ENCODE measurements at regions not wholly inside any gene's neighbourhood (a gene's known extent, or its start where the extent isn't known, plus 50 kb on each side); places are given as distances from the start of the nearest gene placed in this dataset.

DNA sequence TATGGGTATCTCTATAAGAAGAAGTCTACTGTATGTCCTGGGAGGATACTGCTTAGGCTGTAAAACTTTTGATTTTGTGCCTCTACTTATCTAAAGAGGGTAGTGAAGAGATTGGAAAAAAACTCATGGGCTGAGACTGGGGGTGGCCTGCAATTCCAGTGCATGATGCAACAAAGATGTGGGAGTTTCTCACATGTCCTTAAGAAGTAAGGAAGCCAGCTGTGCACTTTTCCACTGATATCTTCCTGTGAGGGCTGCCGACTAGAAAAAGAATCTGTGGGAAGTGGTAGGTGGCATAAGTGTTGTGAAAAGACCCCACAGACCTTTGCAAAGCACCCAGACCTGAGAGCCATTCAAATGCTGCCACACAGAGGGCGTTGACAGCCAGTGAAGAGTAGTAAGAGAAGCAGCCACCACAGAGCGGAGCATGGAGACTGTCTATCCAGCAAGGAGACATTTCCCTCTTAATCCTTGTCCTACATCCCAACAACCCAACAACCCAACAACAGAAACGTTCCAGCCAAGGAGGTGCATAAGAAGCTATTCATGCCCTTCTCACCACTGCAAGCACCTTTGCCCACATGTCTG lies 65.1 kb downstream of the PFDN4 start:
- peaks cover 7% of the 10 kb centered on the region; the same call in 1 of the 2 replicates for H3K4me1 ChIP-seq
- intact Hi-C loops (cut with micrococcal nuclease; ENCODE audit: unreplicated experiment) = no loop called here

DNA sequence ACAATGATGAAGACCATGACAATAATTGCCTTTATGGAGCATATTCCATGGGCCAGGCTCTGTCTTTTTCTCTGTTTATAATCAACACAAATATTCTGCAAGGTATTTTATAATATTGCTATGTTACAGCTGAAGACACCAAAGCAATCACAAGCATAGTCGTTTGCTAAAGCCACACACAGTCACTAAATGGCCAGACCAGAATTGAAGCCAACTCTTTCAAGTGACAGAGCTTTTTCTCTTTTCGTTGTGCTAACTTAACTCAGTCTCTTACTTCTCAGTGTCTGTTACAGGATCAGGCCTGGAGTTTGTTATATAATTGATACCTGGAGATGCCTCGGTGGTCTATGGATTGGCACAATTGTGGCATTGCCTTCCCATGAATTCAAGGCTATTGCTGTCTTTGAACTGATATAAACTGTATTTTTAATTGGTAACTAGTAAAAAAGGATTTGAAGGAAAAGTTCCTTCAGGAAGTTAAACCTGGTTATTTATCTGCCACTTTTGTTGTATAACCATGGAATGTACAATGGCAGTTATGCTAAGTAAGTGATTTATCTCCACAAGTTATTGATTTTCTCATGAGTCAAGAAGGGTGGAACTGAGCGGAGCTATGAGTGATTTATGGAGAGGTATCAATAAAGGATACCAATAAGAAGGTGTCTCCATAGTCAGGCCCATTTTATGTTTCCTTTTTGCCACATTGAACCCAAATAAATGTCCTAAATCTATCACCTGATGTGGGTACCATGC lies 67.6 kb downstream of the PFDN4 start:
- Histone ChIP-seq H3K4me1 (no peaks in the 10 kb centered on the region), H3K36me3 (ENCODE audit: control insufficient read depth, insufficient read depth, low read length) (no peaks in the 10 kb centered on the region), H3K9me3 (no peaks in the 10 kb centered on the region), H3K4me3 (ENCODE audit: low read depth, low read length) (no peak overlapping the region), H3K27me3 (replicated peaks; ENCODE audit: control insufficient read depth, insufficient read depth, low read length) (no peaks in the 10 kb centered on the region)
- ChIA-PET CTCF (no interaction called here), POLR2A (no interaction called here)
- Mint-ChIP-seq H3K36me3 (ENCODE audit: insufficient read depth, unreplicated experiment) (no peaks in the 10 kb centered on the region), H3K9me3 (ENCODE audit: unreplicated experiment) (no peaks in the 10 kb centered on the region), H3K4me1 (ENCODE audit: low read depth, unreplicated experiment) (no peaks in the 10 kb centered on the region), H3K27ac (ENCODE audit: unreplicated experiment) (no peak overlapping the region), H3K4me3 (ENCODE audit: unreplicated experiment) (no peak overlapping the region), H3K27me3 (ENCODE audit: insufficient read depth, unreplicated experiment) (peaks cover 9% of the 10 kb centered on the region)
- DNase-seq = no peak
- TF ChIP-seq, protein P1, sequence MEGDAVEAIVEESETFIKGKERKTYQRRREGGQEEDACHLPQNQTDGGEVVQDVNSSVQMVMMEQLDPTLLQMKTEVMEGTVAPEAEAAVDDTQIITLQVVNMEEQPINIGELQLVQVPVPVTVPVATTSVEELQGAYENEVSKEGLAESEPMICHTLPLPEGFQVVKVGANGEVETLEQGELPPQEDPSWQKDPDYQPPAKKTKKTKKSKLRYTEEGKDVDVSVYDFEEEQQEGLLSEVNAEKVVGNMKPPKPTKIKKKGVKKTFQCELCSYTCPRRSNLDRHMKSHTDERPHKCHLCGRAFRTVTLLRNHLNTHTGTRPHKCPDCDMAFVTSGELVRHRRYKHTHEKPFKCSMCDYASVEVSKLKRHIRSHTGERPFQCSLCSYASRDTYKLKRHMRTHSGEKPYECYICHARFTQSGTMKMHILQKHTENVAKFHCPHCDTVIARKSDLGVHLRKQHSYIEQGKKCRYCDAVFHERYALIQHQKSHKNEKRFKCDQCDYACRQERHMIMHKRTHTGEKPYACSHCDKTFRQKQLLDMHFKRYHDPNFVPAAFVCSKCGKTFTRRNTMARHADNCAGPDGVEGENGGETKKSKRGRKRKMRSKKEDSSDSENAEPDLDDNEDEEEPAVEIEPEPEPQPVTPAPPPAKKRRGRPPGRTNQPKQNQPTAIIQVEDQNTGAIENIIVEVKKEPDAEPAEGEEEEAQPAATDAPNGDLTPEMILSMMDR (IDR thresholded peaks at IDR 0.05; ENCODE audit: insufficient read depth in 1 of 2, low read depth in 1 of 2, low read length in 1 of 2, severe bottlenecking in 1 of 2, unreplicated experiment in 1 of 2) = no peak
- no TSS peak for BruUV-seq (replicated peaks)
- intact Hi-C loops (cut with micrococcal nuclease; ENCODE audit: unreplicated experiment) = no loop called here

More for the DNA sequence above, 65.1 kb downstream of the PFDN4 start:
- Histone ChIP-seq H3K36me3 (ENCODE audit: control insufficient read depth, insufficient read depth, low read length) (no peaks in the 10 kb centered on the region), H3K9me3 (no peaks in the 10 kb centered on the region; the same call in 1 of the 2 replicates), H3K27me3 (replicated peaks; ENCODE audit: control insufficient read depth, insufficient read depth, low read length) (no peaks in the 10 kb centered on the region), H3K4me3 (ENCODE audit: low read depth, low read length) (no peak overlapping the region)
- no peak overlapping the region for H3K27ac Mint-ChIP-seq (ENCODE audit: unreplicated experiment)
- TF ChIP-seq, protein P1 (IDR thresholded peaks at IDR 0.05; ENCODE audit: insufficient read depth in 1 of 2, low read depth in 1 of 2, low read length in 1 of 2, severe bottlenecking in 1 of 2, unreplicated experiment in 1 of 2) = no peak
- no peaks in the 10 kb centered on the region for H3K4me1 Mint-ChIP-seq (ENCODE audit: low read depth, unreplicated experiment)
- BruUV-seq (replicated peaks) = no TSS peak
- H3K36me3 Mint-ChIP-seq (ENCODE audit: insufficient read depth, unreplicated experiment) = no peaks in the 10 kb centered on the region
- ChIA-PET CTCF (interaction anchor here (0.6 kb wide), 1 partner anchor 10 kb away, joined by 4 read pairs; no protein-coding TSS in a partner anchor), POLR2A (no interaction called here)
- H3K27me3 Mint-ChIP-seq (ENCODE audit: insufficient read depth, unreplicated experiment) = peaks cover 7% of the 10 kb centered on the region
- no peak for DNase-seq
- H3K9me3 Mint-ChIP-seq (ENCODE audit: unreplicated experiment) = peaks cover 8% of the 10 kb centered on the region
- no peak overlapping the region for H3K4me3 Mint-ChIP-seq (ENCODE audit: unreplicated experiment)

DNA sequence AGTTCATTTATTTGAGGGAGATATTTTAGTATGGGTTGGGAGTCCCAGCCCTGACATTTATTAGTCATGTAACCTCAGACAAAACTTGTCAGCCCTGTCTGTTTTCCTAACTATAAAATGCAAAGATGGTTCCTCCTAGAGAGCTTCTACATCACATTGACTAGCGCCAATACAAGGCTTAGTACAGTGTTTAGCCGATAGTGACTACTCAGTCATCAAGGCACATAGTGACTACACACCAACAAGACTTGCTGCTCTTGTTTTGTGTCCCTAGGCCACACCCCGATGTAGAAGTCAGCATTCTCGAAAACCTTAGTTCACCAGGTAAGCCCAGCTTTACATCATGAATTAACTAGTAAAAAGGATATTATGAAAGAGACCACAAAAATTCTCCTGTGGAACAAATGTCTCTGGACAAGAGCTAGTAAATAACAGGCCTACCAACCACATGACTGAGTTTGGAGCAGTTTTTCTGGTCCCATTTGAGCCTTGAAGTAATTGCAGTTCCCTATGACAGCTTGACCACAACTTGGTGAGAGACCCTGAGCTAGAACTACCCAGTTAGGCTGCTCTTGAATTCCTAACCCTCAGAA lies 68.8 kb downstream of the PFDN4 start:
- H3K27ac Mint-ChIP-seq (ENCODE audit: unreplicated experiment) = no peak overlapping the region
- H3K9me3 Mint-ChIP-seq (ENCODE audit: unreplicated experiment) = no peaks in the 10 kb centered on the region
- CTCF ChIA-PET = no interaction called here
- Histone ChIP-seq H3K36me3 (ENCODE audit: control insufficient read depth, insufficient read depth, low read length) (no peaks in the 10 kb centered on the region), H3K9me3 (no peaks in the 10 kb centered on the region), H3K4me1 (no peaks in the 10 kb centered on the region), H3K4me3 (ENCODE audit: low read depth, low read length) (no peak overlapping the region), H3K27me3 (replicated peaks; ENCODE audit: control insufficient read depth, insufficient read depth, low read length) (no peaks in the 10 kb centered on the region)
- no TSS peak for BruUV-seq (replicated peaks)
- DNase-seq = no peak
- no peaks in the 10 kb centered on the region for H3K4me1 Mint-ChIP-seq (ENCODE audit: low read depth, unreplicated experiment)
- TF ChIP-seq, protein P1 (IDR thresholded peaks at IDR 0.05; ENCODE audit: insufficient read depth in 1 of 2, low read depth in 1 of 2, low read length in 1 of 2, severe bottlenecking in 1 of 2, unreplicated experiment in 1 of 2) = no peak
- no peak overlapping the region for H3K4me3 Mint-ChIP-seq (ENCODE audit: unreplicated experiment)
- intact Hi-C loops (cut with micrococcal nuclease; ENCODE audit: unreplicated experiment) = no loop called here
- POLR2A ChIA-PET = no interaction called here
- H3K36me3 Mint-ChIP-seq (ENCODE audit: insufficient read depth, unreplicated experiment) = no peaks in the 10 kb centered on the region
- peaks cover 9% of the 10 kb centered on the region for H3K27me3 Mint-ChIP-seq (ENCODE audit: insufficient read depth, unreplicated experiment)

Measured in Caco-2 (cell line).